ENCODE measurements at regions not wholly inside any gene's neighbourhood (a gene's known extent, or its start where the extent isn't known, plus 50 kb on each side); places are given as distances from the start of the nearest gene placed in this dataset.
A peak's percentile ranks its signal among the peaks of the same experiment; 100 is the strongest.

DNA sequence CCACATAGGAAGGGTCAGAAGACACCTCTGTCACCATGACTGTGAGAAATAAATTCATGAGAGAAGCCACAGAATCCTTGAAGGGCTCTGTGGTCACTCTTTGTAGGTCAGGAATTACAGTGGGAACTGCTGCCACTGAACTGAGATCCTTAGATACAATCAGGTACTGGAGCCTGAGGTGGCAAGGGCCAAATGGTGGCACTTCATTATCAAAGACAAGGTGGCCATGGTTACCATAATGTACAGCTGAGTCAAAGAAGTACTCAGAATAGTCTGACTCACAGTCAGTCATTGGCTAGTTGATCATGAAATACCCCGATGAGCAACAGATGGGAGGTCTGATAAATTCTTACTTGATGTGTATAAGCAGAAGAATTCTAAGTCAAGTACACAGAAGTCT, 131.9 kb downstream of the RTL3 start:
- no peak for DNase-seq

DNA sequence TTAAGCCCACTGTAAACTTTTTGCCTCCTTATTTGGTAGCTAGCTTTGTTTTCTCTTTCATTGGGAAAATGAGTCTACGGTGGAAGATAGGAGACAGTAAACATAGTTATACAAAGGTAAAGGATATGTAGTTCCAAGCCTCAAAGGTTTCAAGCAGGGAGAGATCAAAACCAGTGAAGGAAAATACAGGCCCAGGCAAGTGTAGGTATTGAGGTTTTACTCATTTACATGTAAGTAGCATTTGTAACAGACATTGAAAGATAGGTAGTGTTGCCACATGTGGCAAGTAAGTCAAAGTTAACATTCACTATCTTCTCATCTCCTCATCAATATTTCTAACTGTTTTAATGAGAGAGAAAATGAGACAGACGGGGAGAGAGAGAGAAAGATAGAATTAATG, 136.5 kb downstream of the RTL3 start:
- no peak for DNase-seq
- no peak for TF ChIP-seq GATA1 (IDR thresholded peaks at IDR 0.05; ENCODE audit: low read depth, low read length)
- no peak for TF ChIP-seq POLR2A (IDR thresholded peaks at IDR 0.05; ENCODE audit: low read length)

More for the DNA sequence above, 131.9 kb downstream of the RTL3 start:
- TF ChIP-seq GATA1 (IDR thresholded peaks at IDR 0.05; ENCODE audit: low read depth, low read length) (no peak), POLR2A (IDR thresholded peaks at IDR 0.05; ENCODE audit: low read length) (no peak)

DNA sequence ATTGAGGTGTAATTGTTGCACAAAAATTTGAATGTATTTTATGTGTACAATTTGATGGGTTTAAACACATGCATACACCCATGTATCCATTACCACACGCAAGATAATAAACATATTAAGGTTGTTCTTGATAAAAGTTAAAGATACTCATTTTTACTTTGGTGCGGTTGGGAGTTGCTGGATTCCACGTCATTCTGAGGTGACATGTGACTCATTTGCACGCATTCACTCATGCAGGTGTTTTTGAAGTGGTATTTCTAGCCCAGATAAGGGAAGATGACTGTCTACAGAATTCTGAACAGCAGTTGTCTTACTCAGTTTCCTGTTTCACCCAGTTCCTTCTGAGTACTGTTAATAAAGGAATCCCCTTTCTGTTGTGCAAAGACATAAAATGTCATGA, 142.0 kb downstream of the RTL3 start:
- DNase-seq, result no peak
- no peak for TF ChIP-seq POLR2A (IDR thresholded peaks at IDR 0.05; ENCODE audit: low read length)
- no peak for TF ChIP-seq GATA1 (IDR thresholded peaks at IDR 0.05; ENCODE audit: low read depth, low read length)

DNA sequence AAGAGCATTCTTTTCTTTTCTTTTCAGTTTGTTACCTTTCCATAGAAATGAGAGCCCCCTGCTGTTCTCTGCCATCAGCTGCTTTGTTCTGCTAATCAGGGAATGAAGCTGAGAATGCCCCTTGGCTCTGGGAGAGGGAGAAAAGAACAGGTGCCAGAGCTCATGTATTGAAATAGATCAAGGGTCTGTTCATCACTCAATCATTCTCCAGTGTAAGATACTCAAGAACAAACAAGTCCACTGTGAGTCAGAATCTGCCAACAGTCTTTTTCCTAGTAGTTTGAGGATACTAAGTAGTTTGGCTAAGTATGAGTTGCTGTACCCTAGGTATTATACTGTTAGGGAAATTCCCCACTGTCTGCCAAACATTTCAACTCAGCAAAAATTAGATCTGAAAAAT, 144.3 kb downstream of the RTL3 start:
- no peak for DNase-seq
- TF ChIP-seq POLR2A (IDR thresholded peaks at IDR 0.05; ENCODE audit: low read length) (no peak), GATA1 (IDR thresholded peaks at IDR 0.05; ENCODE audit: low read depth, low read length) (no peak)

DNA sequence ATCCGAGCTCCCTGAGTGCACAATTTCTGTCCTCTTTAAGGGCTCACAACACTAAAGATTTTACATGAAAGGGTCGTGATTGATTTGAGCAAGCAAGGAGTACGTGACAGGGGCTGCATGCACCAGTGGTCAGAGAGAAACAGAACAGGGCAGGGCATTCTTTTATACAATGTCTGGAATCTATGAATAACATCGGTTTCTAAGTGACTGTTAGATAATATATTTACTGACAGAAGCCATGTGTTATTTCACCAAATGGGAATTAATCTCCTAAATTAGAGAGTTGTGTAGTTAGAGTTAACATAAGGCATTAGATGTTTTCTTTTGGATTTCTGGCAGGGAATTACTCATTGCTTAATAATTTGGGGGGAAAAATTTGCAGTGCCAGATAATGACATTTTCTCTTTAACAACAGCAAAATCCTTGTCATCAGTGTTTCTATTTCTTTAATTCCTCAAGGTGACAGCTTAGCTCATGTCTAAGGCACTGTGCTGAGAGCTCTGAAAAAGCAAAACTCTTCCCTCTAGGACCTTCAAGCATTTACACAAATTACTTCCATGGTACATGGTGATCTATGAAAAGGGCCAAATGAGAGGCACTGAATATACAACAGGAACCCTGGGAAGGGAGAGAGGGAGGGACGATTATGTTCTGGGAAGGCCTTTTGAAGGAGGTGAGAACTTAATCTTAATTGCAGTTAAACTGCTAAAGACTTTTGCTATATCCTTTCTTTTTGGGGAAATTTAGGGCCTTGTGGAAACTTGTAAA, 145.0 kb downstream of the RTL3 start:
- no peak for DNase-seq
- TF ChIP-seq GATA1 (IDR thresholded peaks at IDR 0.05; ENCODE audit: low read depth, low read length), result no peak
- TF ChIP-seq POLR2A (IDR thresholded peaks at IDR 0.05; ENCODE audit: low read length), result no peak

DNA sequence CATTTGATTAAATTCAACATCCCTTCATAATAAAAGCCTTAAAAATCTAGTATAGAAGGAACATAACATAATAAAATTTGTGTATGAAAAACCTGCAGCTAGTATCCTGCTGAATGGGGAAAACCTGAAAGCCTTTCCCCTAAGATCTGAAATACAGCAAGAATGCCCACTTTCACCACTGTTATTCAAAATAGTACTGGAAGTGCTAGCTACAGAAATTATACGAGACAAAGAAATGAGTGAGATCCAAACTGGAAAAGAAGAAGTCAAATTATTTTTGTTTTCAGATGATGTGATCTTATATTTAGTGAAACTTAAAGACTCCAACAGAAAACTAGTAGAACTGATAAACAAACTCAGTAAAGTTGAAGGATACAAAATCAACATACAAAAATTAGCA, 152.9 kb downstream of the RTL3 start:
- TF ChIP-seq POLR2A (IDR thresholded peaks at IDR 0.05; ENCODE audit: low read length) (no peak), GATA1 (IDR thresholded peaks at IDR 0.05; ENCODE audit: low read depth, low read length) (no peak)
- no peak for DNase-seq

DNA sequence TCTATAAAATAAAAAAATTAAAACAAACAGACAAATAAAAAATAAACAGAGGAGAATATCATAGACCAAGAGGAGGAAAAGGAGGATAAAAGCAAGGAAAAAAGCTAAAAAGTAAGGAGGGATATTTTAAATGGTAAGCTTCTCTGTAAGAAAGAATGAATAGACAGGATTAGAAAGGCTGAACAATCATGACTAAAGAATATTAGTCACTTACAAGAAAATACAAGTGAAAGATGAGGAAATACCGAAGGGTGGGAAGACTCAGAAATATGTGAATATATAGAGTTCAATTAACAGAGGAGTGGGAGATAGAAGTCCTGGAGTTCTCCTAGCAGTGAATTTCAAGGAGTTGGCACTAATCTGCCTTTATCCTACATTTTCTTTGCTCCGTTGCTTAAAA, 162.6 kb downstream of the RTL3 start:
- TF ChIP-seq POLR2A (IDR thresholded peaks at IDR 0.05; ENCODE audit: low read length), result no peak
- TF ChIP-seq GATA1 (IDR thresholded peaks at IDR 0.05; ENCODE audit: low read depth, low read length), result no peak
- DNase-seq, result no peak

DNA sequence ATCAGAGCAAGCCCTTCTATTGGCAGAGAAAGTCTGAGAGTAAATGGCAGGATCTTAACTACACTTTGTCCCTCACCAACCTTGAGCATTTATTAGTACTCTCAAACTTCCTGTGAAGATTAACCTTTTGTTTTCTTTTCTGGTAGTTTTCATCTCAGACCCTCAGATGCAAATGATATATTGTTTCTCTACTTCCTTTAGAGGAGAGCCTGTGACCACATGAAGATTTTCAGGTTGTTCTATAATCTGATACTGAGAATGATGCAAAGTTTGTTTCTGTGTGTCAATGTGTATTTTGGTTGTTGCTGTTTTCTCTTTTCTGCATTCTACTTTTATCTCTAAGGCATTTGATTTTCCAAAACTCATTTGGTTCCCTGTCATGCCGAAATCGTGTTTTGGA, 165.8 kb upstream of the CYSLTR1 start:
- DNase-seq, result no peak

DNA sequence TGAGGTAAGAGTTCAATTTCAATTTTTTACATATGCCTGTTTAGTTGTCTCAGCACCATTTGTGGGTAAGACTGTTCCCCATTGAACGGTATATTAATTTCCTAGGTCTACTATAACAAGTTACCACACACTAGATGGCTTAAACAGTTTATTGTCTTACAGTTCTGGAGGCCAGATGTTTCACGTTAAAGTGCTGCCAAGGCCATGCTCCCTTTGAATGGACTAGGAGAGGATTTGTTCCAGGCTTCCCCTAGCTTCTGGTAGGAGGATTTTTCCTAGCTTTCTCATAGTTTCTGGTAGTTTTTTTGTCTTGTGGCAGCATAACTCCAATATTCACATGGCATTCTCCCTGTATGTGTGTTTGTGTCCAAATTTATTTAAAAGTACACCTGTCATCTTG, 149.3 kb upstream of the CYSLTR1 start:
- TF ChIP-seq GATA1 (IDR thresholded peaks at IDR 0.05; ENCODE audit: low read depth, low read length), result no peak
- TF ChIP-seq POLR2A (IDR thresholded peaks at IDR 0.05; ENCODE audit: low read length), result no peak
- no peak for DNase-seq

More for the DNA sequence above, 165.8 kb upstream of the CYSLTR1 start:
- no peak for TF ChIP-seq GATA1 (IDR thresholded peaks at IDR 0.05; ENCODE audit: low read depth, low read length)
- TF ChIP-seq POLR2A (IDR thresholded peaks at IDR 0.05; ENCODE audit: low read length), result no peak

DNA sequence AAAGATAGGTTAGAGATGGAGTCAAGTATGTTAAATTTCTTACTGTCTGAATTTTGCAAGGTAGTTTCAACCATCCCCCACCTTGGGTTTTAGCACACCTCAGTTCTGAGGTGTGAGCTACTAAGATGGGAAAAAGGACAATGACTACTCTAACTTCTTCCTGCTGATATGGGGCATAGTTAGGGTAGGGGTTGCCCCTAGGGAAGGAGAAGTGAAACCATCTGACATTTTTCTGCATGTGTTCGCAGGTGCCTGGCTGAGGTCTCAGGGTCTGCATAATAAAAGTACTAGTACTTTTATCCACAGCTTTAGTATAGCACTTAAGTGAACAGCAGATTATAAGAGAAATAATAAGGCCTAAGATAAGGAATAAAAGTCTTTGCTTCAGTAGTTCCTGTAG, 129.5 kb upstream of the CYSLTR1 start:
- no peak for DNase-seq
- TF ChIP-seq POLR2A (IDR thresholded peaks at IDR 0.05; ENCODE audit: low read length) (no peak), GATA1 (IDR thresholded peaks at IDR 0.05; ENCODE audit: low read depth, low read length) (no peak)

DNA sequence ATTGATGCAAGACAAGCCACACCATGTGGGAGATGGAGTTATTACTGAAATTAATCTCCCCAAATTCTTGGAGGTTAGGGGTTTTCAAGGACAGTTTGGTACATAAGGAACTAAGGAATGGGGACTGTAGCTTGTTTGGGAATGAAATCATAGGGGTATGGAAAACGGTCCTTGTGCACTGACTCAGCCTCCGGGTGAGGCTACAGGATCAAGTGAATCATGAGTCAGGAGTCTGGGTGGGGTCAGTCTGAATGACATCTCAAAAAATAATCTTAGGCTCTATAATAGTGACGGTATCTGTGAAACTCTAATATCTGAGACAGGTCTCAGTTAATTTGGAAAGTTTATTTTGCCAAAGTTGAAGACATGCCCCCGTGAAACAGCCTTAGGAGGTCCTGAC, 128.5 kb upstream of the CYSLTR1 start:
- DNase-seq, result peak in 1 of 2 experiments; percentile 0
- TF ChIP-seq POLR2A (IDR thresholded peaks at IDR 0.05; ENCODE audit: low read length), result no peak

DNA sequence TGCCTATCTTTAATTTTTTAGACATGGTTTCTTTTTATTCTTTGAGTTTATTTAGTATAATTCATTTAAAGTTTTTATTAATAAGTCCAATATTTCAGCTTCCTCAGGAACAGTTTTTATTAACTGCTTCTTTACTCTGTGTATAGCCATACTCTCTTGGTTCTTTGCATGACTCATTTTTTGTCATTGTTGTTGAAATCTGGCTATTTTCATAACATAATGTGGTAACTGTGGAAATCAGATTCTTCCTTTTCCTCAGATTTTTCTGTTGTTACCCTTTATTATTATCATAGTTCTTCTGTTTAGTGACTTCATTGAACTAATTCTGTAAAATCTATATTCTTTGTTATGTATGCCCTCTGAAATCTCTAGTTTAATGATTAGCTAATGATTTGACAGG, 124.9 kb upstream of the CYSLTR1 start:
- no peak for DNase-seq
- TF ChIP-seq POLR2A (IDR thresholded peaks at IDR 0.05; ENCODE audit: low read length) (no peak), GATA1 (IDR thresholded peaks at IDR 0.05; ENCODE audit: low read depth, low read length) (no peak)

DNA sequence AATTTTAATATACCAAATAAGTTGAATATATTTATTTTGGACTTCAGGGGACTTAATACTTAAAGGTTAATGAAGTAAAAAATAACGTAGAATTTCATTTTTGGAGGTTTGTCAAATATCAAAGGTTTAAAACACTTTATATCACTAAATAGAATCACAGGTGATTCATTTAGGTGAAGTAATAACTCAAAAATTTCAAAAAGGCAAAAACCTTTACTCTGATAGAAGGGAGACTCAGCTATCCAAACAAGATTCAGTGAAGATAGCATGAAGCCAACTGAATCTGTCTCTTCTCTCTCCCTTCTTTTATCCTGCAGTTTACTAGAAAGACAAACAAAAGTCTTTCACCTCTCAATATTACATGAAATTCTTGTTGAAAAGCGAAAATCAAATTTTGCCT, 110.2 kb upstream of the CYSLTR1 start:
- no peak for DNase-seq
- no peak for TF ChIP-seq POLR2A (IDR thresholded peaks at IDR 0.05; ENCODE audit: low read length)
- no peak for TF ChIP-seq GATA1 (IDR thresholded peaks at IDR 0.05; ENCODE audit: low read depth, low read length)

DNA sequence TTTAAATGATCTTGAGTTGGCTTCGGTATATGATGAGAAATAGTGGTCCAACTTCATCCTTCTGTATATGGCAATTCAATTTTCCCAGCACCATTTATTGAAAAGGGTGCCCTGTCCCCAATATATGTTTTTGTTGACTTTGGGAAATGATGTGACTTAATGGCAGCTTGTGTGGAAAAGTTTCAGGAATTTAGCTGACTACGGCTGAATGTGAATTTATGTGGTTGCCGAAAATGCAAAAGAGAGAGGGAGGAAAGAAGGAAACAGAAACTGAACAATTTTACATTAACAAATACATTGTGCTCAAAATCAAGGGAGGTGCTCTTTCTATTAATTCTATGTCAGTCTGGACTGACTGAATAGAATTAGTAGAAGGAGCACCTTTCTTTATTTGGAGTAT, 101.8 kb upstream of the CYSLTR1 start:
- TF ChIP-seq POLR2A (IDR thresholded peaks at IDR 0.05; ENCODE audit: low read length), result no peak
- TF ChIP-seq GATA1 (IDR thresholded peaks at IDR 0.05; ENCODE audit: low read depth, low read length), result no peak
- DNase-seq, result no peak

DNA sequence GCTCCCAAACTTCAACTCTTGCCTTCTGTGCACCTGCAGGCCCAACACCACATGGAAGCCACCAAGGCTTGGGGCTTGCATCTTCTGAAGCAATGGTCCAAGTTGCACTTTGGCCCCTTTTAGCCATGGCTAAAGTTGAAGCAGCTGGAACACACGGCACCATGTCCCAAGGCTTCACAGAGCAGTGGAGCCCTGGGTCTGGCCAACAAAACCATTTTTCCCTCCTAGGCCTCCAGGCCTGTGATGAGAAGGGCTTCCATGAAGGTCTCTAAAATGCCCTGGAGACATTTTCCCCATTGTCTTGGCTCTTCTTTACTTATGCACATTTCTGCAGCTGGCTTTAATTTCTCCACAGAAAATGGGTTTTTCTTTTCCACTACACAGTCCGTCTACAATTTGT, 61.3 kb upstream of the CYSLTR1 start:
- TF ChIP-seq POLR2A (IDR thresholded peaks at IDR 0.05; ENCODE audit: low read length) (no peak), GATA1 (IDR thresholded peaks at IDR 0.05; ENCODE audit: low read depth, low read length) (no peak)
- no peak for DNase-seq

Measured in erythroblast (primary cell).